HG03108 (cell line): ENCODE measurements at regions not wholly inside any gene's neighbourhood (a gene's known extent, or its start where the extent isn't known, plus 50 kb on each side); places are given as distances from the start of the nearest gene placed in this dataset.

Experiments used
- ATAC-seq: cut with Tn5 transposase; IDR thresholded peaks from one replicate; pipeline ENCODE4 v1.9.1; 2021; ENCODE audit warnings: moderate library complexity; ENCODE audit not compliant: unreplicated experiment

DNA sequence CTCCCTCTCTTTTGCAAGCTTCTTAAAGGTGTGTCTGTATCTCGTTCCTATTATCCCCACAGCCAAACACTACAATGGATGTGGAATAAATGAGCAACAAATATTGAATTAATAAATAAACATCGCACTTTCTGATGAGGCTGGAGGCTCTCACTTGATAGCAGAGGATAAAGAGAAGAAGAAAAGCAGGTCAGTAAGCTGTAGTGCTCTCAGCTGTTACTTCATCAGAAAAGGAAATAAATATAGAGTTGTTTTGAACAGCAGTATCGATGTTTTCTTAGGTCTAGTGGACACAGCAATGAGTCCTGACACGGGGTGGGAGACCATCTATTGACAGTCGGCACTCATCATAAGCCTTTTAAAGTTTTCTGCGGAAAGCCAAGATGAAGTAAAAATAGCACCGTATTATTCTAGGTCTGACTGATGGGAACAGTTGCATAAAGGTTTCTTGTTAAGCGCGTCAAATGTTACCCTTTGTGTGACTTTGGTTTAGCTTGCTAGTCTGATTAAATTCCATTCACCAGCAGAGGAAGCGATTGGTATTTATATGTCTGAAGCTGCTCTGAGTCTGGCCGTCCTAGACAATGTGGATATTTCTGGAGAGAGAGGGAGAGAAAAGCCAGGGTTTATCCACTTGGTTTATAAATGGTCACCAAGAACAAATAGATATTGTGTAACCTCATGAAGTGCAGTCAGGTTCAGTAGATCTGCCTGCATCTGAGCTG is 646.1 kb downstream of the CDH11 start:
- no peak for ATAC-seq

DNA sequence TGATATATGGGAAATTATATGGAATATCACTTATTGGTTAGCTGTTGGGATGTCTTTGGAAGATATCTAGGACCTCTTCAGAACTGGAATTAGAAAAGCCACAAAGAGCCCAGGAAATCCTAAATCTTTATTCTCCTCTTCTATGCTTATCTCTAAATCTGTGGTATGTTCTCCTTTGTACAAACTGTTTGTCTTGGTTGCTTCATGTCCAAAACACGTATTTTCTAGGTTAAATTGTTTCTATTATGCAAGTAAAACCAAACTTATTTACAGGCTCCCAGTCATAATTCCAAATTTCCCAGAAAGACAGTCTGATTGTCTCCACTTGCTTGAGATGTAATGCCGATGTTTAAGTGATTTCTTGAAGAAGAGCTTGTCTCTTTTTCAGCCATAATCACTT is 650.9 kb downstream of the CDH11 start:
- no peak for ATAC-seq

DNA sequence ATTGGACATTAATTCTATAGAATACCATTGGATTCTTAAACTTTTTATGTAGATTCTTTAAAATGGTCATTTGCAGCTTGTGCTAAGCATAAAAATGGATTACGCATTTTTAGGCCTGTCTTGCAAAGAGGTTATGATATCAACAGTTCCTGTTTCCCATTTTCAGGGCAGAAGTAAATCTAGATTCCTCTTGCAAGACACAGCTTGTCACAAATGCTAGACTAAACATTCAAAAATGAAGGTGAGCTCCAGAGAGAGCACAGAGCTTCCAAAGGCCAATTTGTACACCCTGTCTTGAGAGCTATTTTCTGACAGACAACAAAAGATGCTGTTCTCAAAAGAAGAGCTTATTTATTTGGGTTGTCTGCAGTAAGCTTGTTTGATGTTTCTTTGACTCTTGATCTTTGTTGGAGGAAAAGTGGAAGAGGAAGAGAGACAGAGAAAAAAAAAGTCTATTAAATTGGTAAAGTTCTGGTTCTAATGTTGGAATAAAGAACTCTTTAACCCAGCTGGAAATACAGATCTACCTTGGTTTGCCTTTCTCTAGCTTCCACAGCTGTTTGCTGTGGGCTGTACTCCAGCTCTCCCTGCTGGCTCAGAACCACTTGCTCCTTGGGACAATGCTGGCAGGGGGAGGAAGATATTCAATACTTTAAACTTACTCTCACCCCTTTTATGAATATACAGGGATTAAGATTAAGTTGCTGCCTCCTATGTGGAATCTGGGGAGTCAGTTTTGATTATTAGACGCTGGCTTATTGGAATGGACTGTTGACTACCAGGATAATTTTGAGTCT is 651.8 kb downstream of the CDH11 start:
- ATAC-seq = no peak

DNA sequence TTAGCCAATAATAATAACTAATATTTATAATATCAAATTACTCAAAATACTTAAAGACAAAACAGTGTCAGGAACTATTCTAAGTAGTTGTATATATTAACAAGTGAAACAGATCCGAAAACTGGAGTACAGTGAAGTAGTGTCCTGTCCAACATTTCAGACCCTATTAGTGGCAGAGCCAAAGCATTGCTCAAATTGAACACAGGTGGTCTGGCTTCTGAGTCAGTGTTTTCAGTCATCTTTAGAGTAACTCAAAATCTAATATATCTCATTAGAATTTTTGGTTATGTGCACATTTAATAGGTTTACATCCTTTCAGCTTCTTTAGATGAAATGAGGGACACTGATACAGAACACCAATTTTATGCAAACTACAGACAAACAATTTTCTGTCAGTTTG is 652.5 kb downstream of the CDH11 start:
- no peak for ATAC-seq

DNA sequence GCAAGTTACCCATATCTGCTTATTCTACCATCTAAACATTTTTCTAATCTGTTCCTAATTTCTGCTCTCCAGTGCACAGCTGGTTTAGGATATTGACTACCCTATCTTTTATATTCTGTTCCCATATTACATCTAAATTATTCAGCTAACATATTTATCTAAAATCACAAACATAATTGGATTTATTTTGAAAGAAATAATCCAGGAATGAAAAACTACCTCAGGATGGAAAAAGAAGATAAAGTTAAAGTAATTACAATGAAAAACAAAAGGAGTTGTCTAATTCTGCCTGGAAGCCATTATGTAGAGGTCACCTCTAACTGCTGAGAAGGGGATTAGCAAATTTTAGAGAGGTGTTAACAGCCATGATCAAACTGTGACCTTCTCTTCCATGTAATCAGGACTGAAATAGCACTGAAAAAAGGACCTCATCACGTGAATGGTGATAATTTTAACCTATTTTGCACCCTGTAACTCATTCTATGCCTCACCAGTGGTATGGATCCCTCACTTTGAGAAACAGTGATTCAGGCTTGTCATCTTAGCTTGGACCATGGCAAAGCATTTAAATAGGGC is 653.3 kb downstream of the CDH11 start:
- ATAC-seq = no peak

DNA sequence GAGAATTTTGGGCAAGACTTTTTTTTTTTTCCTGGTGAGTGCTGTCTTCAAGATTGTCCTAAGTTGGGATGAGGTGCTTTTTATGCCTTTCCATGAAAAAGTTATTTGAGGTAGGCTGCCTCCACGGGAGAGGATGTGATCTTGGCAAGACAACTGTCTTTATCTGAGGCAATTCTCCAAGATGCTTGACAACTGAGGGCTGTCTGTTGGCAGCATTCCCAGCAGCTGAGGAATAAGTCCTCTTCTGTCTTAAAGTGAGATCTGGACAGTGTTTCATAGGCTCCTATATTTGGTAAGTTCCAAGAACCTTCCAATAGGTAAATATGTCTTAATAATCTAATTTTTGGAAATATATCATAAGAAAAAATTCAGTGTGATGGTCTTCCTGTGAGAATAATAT is 662.0 kb downstream of the CDH11 start:
- ATAC-seq = no peak

DNA sequence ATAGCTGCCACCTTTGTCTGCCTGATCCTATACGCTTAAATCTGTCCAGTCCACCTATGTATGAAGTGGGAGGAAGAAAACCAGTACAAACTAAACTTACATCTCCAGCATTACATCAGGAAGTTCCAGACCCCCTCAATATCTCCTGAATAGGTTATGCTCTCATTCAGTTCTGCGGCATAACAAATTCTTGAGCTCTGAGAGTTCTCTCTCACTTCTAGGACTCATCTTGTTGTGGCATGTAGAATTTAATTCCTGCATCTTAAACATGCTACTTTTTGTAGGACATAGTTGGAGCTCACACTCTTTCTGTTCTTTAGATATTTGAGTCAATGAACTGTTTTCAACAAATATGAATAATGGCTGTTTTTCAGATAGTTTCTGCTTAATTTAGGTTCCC is 662.5 kb downstream of the CDH11 start:
- ATAC-seq = no peak

DNA sequence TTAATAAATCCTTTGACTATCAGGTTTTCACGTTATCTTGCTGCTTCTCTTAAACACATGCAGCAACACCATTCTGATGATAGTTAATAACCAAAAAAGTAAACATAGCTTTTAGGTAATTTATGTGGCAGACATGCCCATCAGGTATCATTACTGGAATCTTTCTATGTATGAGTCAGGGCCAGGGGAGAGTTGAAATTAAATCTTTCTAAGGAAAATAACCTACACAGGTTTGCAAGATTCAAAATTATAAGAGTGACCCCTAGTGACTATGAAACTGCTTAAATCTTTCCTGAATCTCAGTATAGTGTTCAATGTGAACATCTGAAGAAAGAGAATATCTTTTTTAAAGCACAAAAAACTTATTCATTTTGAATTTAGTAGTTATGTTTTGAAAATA is 666.6 kb downstream of the CDH11 start:
- no peak for ATAC-seq

DNA sequence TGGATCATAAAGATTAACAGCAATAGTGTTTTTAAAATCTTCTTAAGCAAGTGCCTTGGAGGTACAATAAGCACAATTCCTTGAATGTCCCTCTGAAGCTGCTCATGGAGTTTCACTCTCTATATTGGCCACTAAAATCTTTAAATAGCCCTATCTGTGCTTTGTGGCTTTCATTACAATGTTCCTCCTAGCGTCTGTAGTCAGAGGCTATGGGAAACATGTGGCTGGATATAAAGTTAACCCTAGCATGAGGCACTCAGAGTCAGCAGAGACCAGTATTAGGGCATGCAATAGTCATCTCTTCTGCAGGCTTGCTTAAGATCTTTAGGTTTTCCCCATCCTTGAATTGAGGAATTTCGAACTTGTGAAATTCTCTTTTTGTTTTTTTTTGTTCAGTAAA is 668.2 kb downstream of the CDH11 start:
- no peak for ATAC-seq

DNA sequence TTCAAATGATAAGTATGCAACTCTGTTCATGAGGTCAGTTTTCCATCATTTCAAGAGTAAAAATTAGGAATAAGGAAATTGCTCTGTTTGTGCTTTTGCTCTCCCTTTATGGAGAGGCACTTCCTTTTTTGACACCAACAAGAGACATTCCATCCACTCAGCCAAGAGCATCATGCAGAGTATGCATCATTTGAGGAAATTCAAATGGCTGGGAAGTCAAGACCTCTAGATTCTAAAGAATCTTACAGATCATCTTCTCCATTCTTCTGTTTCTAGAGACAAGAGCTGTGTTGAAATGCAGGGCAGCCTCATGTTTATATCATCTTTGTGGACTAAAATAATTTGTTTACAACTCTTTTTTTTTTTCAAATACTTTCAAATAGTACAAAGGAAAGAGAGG is 669.4 kb downstream of the CDH11 start:
- no peak for ATAC-seq

DNA sequence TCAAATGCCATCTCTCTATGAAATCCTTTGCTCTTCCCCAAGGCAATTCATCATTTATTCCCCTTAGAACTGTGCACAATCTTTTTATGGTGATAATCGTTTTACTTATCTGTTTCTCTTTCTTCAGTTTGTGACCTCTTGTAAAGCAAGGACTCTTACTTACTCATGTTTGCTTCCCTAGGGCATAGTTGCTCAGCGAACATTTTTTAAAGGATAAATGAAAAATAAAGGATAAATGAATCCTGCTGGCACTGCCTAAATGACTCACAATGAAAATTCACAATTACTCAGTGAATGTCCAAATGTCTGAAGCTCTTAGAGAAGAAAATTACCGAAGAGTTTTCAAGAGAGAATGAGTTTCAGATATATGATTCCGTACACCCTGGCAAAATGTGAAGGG is 671.7 kb downstream of the CDH11 start:
- ATAC-seq = no peak

DNA sequence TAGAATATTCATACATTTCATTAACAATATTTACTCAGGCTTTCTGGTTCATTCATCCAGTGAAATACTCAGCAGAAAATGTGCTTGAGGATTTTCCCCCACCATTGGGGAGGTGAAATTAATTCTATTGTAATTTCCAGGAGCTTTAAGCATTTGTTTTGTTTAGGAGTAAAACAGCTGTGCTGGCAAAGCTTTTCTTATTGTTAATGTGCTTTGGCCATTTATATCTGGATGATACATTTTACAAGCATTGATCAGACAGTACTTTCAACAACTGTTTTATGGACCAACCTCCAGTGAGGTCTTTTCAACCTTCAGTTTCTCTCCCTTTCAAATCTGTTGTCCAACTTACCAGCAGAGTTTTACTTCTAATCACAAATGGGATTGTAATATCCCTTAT is 672.4 kb downstream of the CDH11 start:
- ATAC-seq = no peak

DNA sequence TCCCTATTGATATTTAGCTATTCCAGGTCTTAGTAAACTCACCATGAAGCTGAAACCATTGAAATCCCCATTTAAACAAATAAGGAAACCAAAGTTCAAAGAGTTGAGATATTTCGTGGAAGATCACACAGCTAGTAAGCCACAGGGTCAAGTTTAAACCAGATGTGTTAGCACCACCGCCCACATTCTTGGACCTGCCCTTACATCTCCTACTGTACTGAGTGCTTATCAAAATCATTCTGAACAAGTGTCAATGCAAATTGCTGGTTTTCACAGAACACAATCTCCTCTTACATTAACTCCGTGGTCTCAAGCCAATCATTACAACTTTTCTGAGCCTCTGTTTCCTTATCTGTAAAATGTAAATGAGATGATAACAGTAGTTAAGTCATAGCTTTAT is 676.2 kb downstream of the CDH11 start:
- ATAC-seq = no peak

DNA sequence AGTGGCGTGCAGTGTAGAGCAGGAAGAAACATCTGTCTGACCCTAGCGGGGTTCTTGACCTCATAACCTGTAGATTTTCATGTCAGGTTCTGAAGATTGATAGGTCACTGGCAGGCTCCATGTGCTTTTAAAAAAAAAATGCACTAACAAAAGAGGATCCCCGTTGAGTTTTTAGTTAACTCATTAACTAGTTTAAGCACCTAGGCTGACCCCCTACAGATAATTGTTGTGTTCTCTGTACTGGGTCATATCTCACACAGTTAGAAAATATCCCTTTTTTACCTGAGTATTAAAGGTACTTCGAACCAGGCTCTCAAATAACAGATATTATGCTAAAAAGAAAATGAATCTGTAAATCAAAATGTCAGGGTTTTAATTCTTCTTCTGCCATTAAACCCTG is 676.6 kb downstream of the CDH11 start:
- no peak for ATAC-seq

DNA sequence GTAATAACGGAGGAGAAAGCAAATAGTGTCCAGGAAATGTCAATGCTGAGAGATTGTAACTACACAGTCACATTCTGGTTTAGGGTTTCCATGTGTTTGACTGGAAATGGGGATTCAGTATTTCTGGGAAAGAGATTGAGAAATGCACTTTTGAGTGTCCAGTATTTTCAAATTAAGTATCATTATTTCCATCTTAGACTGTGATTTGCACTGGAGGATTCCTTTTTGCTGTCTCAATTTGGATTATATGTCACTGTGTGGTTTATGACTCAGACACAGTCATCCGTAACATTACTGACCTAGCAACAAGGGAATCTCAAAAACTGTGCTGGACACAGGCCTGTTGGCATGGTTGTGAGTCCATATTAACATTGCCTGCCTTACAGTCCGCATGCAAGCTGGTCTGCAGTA is 681.4 kb downstream of the CDH11 start:
- no peak for ATAC-seq

DNA sequence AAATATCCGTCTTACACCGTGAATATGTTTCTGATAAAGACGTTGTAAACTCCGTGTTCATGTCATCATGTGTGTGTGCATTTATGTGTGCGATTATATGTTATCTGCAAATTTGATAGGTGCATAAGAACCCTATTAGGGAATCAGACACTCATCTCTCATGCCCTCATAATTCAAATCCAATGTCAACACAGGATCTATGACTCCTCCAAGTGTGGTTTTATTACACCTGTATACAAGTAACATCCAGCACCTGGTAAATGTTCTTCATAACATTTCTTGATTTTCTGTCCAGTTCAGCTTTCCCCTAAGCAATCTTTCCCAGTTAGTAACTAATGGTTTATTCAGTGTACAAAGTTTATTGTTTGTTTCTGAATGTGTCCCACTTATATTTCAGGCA is 681.9 kb downstream of the CDH11 start:
- no peak for ATAC-seq

DNA sequence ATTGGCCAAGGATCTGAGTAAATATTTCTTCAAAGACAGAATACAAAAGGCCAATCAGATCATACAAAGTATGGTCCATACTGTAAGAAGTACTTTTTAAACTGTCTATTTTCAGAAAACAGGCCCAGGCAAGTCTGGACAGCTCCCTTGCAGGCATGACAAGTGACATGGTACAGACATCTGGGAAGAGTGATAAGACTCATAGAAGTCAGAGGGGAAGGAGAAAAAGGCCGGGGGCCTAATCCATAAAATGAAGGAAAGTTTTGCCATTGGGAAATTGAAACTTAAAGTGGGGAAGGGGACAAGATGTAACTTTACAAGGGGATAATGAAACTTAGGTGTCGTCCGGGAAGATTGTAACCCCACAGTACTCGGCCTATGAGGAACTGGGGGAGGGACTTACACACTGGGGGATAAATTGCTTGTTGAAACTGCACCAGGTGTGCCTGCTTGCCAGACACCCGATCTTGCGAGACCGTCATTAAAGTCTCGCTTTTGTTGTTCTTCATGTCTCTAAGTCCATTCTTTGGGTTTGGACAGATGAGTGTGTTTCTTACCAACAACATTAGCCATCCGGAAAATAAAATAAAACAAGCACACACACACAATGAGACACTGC is 684.0 kb downstream of the CDH11 start:
- no peak for ATAC-seq

DNA sequence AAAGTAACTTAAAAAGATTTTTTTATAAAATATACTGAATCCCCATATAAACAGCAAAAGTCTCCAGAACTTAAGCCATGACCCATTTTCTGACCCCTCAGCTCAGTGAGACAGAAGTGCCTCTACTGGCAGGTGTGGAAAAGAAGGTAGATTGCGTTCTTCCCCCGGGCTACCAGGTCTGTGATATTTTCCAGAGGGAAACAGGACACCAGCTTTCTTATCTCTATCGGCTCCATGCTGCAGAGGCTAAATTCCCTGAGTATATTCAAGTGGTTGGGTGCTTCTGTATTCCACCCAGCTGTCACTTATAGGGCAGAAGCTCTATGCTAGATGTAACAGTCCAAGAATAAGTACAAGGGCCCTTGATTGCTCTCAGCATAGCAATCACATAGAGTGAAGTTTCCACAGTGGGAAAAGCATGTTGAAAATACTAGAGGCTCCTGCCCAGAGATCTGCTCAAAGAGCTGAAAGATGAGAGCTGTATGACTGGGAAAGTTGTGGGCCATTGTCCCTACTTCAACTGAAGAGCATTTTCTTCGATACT is 687.3 kb downstream of the CDH11 start:
- ATAC-seq = no peak

DNA sequence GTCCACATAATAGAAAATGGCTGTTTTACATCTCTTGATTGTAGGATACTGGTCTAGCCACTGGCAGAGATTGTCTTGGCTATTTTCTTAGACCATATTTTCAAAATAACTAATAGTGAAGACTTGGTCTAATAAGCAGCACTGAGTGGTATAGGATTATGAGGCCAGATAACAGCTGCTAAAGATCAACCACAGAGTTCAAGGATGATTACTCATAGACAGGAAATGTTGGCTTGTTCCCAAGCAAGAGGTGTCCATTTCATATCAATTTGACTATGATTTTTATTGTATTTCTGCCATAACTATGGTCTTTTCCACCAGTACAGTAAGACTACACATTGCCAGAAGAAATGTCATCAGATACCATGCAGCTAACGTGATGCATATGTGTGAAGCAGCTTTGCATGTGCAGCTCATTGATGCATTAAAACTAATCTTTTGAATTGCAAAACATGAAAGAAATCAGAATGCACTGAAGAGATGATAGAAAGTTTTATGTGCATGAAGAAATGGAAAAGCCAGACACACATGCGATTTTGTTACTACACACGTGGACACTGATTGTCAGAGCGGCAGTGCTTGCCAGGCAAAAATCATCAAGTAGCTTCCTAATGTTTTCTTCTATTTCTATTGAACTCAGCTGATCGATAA is 693.3 kb downstream of the CDH11 start:
- no peak for ATAC-seq

DNA sequence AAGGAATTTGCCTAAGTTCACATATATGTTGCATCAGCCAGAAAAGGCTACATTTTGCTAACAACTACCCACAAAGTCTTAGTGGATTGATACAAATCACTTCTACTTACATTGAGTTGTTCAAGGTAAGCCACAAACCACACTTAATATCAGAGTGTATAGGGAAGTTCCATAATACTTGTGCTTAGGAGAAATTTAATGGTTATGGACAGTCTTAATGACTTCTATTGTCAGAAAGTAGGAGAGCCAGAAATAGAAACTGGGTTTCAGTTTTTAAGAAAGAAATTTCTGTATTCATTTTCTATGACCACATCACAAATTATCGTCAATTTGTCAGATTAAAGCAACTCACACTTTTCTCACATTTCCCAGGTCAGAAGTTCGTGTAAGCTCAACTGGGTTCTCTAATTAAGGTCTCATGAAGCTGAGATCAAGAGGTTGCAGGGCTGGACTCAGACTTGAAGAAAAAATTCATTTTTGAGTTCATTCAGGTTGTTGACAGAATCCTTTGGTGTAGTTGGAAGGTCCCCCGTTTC is 695.7 kb downstream of the CDH11 start:
- ATAC-seq = no peak

DNA sequence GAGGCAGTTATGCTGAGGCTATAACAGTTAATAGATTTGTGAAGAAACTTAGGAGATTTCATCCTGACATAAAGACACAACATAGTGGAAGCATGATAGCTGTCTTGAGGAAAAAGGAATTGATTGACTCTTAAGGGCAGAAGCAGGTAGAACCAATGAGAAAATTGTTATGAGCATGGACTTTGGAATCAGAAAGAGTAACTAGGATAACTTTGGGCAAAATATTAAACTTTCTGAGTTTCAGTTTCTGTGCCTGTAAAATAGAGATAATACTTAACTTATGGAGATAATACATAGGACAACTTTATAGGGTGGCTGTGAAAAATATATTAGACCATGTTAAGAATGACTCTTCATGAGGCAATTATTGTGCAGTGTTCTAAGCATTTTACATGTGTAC is 696.5 kb downstream of the CDH11 start:
- no peak for ATAC-seq
